Stimulated activated naive CD4-positive, alpha-beta T cell (primary cell): ENCODE measurements at regions not wholly inside any gene's neighbourhood (a gene's known extent, or its start where the extent isn't known, plus 50 kb on each side); places are given as distances from the start of the nearest gene placed in this dataset.

ENCODE experiments used
- DNase-seq, 6 experiments: peaks; one replicate each; lab custom pipeline; 2025; lab: John Stamatoyannopoulos, UW

- DNase-seq: no peak
Observed at GRCh38 chr4:152269448-152270191, 266.3 kb downstream of the FBXW7 start.

- DNase-seq: no peak
Observed at GRCh38 chr4:152267811-152268210, 268.1 kb downstream of the FBXW7 start.

- no peak for DNase-seq
Observed at GRCh38 chr4:152266831-152267480, 268.9 kb downstream of the FBXW7 start.

GRCh38 chr4:152265149-152265621 is 270.7 kb downstream of the FBXW7 start:
- DNase-seq: no peak

GRCh38 chr4:152264106-152264505 is 271.8 kb downstream of the FBXW7 start:
- DNase-seq: no peak

GRCh38 chr4:152259866-152260265 is 276.0 kb downstream of the FBXW7 start:
- no peak for DNase-seq

GRCh38 chr4:152258804-152259708 is 276.8 kb downstream of the FBXW7 start:
- no peak for DNase-seq

- DNase-seq: no peak
Observed at GRCh38 chr4:152258391-152258790, 277.5 kb downstream of the FBXW7 start.

GRCh38 chr4:152257601-152258066 is 278.3 kb downstream of the FBXW7 start:
- no peak for DNase-seq

GRCh38 chr4:152256996-152257395 is 278.9 kb downstream of the FBXW7 start:
- no peak for DNase-seq

GRCh38 chr4:152255437-152255836 is 280.5 kb downstream of the FBXW7 start:
- peak; percentile 8 to 52 (median 25) for DNase-seq

GRCh38 chr4:152248347-152248746 is 287.5 kb downstream of the FBXW7 start:
- no peak for DNase-seq

- no peak for DNase-seq
Observed at GRCh38 chr4:152247271-152247975, 288.5 kb downstream of the FBXW7 start.

GRCh38 chr4:152246659-152247058 is 289.2 kb downstream of the FBXW7 start:
- DNase-seq: peak in 4 of 6 experiments; percentile 3 to 61 (median 33)

GRCh38 chr4:152245680-152246079 is 290.2 kb downstream of the FBXW7 start:
- no peak for DNase-seq

- DNase-seq: no peak
Observed at GRCh38 chr4:152244659-152245058, 291.2 kb downstream of the FBXW7 start.

GRCh38 chr4:152243896-152244595 is 291.8 kb downstream of the FBXW7 start:
- no peak for DNase-seq

- no peak for DNase-seq
Observed at GRCh38 chr4:152243206-152243605, 292.7 kb downstream of the FBXW7 start.

GRCh38 chr4:152240232-152240631 is 295.7 kb downstream of the FBXW7 start:
- DNase-seq: no peak

- DNase-seq: no peak
Observed at GRCh38 chr4:152239216-152239615, 296.7 kb downstream of the FBXW7 start.

- no peak for DNase-seq
Observed at GRCh38 chr4:152236519-152237056, 299.3 kb downstream of the FBXW7 start.
